ENCODE measurements at regions not wholly inside any gene's neighbourhood (a gene's known extent, or its start where the extent isn't known, plus 50 kb on each side); places are given as distances from the start of the nearest gene placed in this dataset.

DNA sequence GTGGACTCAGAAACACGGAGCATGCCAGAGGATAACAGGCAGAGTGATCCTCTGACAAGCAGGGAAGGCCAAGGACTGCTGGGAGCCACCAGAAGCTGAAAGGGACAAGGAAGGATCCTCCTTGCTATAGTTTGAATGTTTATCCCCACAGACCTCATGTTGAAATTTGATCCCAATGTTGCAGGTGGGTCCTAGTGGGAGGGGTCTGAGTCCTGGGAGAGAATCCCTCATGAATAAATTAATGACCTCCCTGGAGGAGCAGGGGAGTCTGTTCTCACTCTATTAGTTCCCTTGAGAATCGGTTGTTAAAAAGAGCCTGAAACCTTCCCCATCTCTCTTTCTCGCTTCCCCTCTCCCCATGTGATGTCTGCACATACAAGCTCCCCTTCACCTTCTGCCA lies 124.4 kb downstream of the FBXO15 start:
- DNase-seq, result no peak

DNA sequence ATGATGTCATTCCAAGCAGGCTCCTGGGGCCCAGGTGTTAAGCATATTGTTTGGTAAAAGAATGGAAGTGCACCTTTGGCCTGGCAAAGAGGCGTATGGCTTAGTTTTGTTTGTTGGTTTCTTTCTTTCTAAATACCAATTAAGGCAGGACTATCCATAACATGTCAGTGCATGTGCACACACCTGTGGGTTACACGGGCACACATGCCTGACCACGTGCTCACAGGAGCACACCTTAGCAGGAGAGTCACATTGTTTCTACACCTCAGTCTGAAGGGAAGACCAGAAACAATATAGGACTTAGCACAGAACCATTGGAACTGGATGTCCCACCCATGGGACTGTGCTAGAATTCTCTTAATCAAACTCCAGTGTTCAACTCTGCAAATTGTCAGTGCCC lies 127.8 kb downstream of the FBXO15 start:
- DNase-seq, result no peak

GRCh38 chr18:74013955-74014354 lies 133.7 kb downstream of the FBXO15 start:
- DNase-seq, result no peak

DNA sequence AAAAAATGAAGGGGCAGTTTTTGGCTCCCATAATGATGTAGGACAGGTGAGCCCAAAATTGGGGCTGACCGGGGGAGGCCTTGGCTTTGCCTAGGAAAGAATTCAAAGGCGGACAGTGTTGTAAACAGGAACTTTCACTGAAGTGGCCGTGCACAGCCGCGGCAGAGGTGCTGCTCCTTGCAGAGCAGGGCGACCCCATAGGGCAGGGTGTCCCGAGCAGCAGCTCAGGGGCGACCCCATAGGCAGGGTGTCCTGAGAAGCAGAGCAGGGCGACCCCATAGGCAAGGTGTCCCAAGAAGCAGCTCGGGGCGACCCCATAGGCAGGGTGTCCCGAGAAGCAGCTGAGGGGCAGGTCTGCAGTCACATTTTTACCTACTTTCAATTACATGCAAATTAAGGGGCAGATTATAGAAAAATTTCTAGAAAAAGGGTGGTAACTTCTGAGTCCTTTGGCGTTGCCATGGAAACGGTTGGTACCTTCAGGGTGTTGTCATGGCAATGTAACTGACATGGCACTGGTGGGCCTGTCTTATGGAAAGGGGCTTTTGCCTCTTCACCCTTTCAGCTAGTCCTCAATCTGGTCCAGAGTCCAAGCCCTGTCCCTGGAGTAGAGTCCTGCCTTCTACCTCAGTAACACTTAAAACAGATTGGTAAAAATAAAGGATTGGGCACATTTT lies 134.5 kb downstream of the FBXO15 start:
- DNase-seq, result no peak

- DNase-seq, result no peak
These were observed 141.5 kb downstream of the FBXO15 start for GRCh38 chr18:74006143-74006542.

DNA sequence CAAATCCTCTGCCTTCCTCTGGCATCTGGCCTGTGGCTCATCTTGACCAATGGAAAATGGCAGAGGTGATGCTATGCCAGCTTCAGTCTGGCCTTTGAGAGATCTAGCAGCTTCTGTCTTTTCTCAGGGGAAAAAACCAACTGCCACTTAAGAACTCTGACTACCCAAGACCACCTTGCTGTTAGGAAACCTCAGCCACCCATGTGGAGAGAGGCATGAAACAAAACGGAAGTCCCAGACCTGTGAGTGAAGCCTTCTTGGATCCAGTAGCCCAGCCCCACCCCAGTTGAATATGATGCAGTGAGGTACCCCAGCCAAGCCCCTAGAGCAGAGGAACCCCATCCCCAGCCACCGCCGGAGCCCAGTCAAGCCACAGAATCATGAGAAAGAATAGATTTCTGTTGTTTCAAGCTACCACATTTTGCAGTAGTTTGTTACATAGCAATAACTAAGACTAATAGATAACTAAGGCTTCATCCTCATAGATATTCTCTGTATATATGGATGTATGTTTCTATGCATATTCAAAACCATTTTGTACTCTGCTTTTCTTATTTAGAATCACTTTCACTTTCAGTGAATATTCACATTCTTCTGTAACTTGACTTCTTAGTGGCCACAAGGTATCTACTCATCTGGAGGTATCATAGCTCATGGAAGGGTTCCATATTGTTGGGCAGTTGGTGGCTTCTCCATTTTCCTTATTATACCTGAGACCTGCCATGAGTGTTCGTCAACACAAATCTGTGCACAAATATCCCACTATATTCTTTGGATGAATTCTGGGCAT lies 142.1 kb downstream of the FBXO15 start:
- DNase-seq, result no peak

DNA sequence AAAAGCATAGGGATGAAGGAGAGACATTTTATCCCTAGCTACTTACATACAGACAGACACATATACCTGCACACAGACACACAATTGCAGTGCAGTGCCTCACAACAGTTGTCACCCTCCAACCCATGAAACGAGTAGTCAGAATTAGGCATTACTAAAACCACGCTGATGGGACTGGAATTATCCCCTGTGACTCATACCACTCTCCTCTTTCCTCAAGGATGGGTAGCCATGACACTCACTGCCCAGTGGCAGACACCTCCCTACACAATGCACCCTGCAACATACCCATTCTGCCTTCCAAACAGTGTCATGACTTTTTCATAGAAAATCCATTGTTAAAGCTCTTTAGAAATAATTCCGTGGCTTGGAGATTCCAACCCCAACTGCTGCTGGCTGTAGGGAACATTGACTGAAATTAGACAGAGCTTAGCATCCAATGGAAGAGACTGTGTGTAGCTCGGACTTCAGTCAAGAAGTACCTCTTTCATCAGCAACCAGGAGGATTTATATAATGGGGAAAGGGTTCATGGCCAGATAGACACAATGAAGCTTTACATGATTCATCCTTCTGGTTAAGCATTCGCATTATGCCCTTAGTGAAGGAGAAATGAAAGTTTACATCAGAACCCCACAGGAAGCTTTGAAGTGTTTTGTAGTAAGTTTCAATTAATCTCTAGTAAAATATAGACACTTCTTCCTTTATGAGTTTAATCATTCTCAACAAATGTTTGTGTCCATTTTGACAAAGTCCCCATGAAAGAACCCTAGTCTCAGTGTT lies 155.2 kb downstream of the FBXO15 start:
- DNase-seq, result no peak

DNA sequence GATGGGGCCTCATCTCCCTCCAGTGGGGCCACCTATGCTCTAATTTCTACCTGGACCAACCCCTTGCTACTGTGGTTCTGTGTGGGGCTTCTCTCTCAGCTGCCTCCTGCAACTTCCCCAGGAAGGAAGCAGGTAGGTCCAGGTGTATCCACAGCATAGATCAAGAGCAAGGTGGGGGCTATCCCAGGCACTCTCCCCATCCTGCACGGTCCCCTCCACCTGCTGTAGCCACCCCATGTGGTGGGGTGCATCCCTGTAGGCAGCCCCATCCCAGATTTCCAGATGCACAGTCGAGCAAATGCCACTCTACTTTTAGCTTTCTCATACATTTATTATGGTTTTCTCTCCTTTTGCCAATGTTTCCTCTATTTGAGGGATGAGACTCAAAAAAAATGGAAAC lies 156.1 kb downstream of the FBXO15 start:
- DNase-seq, result no peak

DNA sequence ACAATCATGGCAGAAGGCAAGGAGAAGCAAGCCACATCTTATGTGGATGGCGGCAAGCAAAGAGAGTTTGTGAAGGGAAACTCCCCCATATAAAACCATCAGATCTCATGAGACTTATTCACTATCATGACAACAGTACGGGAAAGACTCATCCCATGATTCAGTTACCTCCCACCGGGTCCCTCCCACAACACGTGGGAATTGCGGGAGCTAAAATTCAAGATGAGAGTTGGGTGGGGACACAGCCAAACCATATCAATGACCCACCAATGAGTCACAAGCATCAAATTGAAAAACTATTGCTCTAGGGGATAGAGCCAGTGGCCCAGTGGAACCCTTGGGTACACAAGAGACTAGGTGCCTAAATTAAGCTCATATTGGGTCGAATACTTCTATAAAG lies 157.4 kb downstream of the FBXO15 start:
- DNase-seq, result no peak

DNA sequence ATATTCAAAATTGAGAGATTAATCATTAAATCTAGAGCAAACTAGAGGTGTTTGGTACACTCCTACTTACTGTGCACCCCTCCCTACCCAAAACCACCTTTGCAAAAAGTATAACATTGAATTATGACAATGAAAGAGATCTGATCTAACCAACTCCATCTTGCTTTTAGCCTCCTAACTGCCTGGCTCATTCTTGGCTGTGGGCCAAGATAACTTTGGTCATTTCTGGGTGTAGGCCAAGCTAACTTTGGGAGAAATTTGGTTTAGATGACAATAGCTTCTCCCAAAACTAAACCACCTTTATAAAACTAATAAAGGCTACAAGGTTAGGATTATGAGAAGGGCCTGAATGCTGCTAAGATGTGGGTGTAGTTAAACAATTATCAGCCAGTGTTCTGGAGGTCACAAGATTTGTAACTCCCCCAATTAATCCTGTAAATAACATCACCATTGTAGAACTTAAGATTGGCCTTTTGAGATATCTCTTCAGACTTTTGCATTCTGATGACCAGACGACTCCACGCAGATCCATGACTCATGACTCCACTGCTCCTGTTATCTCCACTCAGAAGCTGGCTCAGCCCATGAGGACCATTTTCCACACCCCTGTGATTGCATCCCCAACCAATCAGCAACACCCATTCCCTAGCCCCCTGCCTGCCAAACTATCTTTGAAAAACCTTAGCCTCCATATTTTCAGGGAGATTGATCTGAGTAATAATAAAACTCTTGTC lies 160.2 kb downstream of the FBXO15 start:
- DNase-seq, result no peak

GRCh38 chr18:73986711-73987110 lies 160.9 kb downstream of the FBXO15 start:
- DNase-seq, result no peak

- no peak for DNase-seq
These were observed 161.6 kb downstream of the FBXO15 start for GRCh38 chr18:73985855-73986625.

DNA sequence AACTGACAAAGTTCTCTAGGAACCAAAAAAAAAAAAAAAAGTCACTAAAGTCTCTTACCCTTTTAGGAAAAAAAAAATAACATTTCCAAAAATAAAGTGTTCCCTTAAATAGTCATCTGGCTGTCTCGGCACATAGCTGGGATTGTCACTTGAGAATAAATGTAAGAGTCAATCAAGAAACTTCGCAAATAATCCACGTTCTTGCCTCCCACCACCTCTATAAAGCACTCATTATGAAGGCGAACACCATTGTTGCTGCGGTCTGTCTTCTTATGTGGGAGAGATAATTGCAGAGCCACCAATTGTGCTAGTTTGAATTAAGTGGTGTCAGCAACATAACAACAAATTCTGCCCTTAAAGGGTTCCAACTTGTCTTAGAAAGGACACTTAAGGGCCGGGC lies 163.7 kb downstream of the FBXO15 start:
- DNase-seq, result no peak

DNA sequence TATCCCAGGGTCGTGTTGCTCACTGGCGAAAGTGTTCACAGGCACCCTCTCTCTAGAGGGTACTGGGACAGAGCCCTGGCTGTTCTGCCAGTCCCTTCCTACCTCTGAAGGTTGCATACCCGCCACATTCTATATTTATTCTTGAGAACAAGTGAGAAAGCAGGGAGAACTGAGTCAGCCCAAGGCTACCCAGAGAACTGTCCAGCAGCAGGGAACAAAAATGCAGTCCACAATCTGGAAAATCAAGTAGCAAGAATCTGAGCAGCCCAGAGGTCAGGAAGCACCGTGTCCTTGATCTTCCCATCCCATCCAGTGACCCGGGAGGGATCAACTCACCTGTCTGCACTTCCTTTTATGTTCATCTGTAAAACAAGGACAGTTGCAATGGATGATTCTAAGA lies 164.1 kb downstream of the FBXO15 start:
- DNase-seq, result no peak

- no peak for DNase-seq
These were observed 165.8 kb downstream of the FBXO15 start for GRCh38 chr18:73981796-73982195.

GRCh38 chr18:73980289-73980979 lies 167.2 kb downstream of the FBXO15 start:
- peak in 1 of 2 donors; percentile 8 for DNase-seq

- DNase-seq, result no peak
These were observed 167.9 kb downstream of the FBXO15 start for GRCh38 chr18:73979742-73980141.

DNA sequence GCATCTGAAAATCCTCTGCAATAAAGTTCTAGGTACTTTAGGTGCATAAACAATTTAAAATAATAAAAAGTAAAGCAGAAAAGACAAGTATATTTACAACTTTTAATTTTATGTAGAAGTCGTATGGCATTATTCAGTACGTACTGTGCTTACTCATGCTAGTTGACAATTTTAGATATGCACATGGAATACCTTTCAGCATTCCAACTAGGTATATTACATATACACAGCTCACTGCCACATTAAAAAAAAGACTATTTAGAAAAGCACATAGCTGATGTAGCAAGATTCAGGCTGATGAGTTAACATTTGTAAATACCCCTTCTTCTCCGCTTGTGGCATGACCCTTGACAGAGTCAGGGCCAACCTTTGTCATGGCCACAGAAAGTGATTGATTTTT lies 171.2 kb downstream of the FBXO15 start:
- DNase-seq, result no peak

DNA sequence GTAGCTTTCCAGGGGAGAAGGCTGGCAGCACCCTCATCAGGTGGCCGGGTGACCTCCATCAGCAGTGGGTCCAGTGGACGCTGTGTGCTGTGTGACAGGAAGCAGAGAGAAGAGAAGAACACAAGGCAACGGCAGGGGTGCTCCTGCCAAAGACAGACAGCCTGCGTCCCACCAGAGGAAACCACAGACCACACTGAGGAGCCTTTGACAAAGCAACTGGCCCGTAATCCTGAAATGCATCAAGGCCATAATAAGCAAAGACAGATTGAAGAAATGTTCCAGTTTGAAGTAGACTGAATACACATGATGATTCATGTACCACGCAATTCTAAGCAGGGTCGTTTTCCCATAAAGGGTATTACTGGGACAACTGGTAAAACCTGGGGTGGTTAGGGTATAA lies 172.4 kb downstream of the FBXO15 start:
- DNase-seq, result no peak

DNA sequence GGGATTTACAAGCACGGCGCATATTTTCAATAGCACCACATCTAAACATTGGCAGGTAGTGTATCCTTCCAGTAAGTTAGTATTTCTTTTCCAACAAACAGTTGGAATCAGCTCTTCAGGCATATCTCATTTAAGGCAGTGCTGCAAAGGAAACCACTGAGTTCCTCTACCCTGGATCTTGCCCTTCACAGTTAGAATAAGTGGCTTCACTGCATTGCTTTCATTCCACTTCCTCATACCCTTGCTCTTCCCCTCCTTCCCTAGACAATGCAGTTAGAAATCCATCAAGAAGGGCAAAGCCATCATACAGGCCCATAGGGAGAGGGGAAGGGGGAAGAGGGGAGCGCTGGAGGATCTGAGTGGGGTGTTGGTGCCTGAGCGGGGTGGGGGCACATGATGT lies 173.7 kb downstream of the FBXO15 start:
- no peak for DNase-seq

DNA sequence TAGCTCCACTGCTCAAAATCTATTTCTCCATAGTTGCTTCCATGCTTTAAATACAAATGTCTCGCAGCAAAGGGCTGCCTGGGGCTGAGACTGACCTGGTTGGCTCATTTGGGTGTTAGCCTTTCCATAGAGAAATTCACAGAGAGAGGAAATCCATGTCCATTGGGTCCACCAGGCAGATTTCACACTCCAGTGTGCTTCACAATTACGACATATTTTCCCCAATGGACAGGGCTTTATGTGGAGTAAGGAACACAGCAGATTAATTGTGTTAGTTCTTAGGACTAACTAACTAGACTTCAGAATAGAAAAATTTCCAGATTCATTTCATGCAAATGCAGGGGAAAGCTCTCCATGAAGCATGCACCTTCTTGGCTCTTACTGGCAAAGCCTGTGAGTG lies 180.7 kb downstream of the FBXO15 start:
- no peak for DNase-seq

- DNase-seq, result no peak
These were observed 185.4 kb downstream of the FBXO15 start for GRCh38 chr18:73962256-73962655.

Measured in stimulated activated CD4-positive, alpha-beta T cell treated with anti-CD3 and anti-CD28 coated beads, Interleukin-2, amount 100 ng/mL, for 48 hours (primary cell).